Caco-2 (cell line): ENCODE measurements at regions not wholly inside any gene's neighbourhood (a gene's known extent, or its start where the extent isn't known, plus 50 kb on each side); places are given as distances from the start of the nearest gene placed in this dataset.

Experiments
- BruUV-seq: library from RNA; stranded (reverse); fragments of 400-500 nt; replicated peaks from 2 replicates; lab custom pipeline; 2021; lab: Mats Ljungman, UMichigan
- CTCF ChIA-PET: fragments of 300-600 bp; sonication (Branson Sonifier 250); formaldehyde crosslinking; loops from one replicate; lab custom pipeline; 2022; ENCODE audit warnings: antibody characterized with exemption; lab: Charles Lee
- POLR2A ChIA-PET: fragments of 300-600 bp; sonication (Branson Sonifier 250); formaldehyde crosslinking; loops from one replicate; lab custom pipeline; 2022; ENCODE audit warnings: antibody characterized with exemption; lab: Charles Lee
- DNase-seq, 2 experiments: peaks; one replicate each; pipeline versions ENCODE4 v3.0.0 to v3.0.0-alpha.2; 2020 to 2022
- H3K27me3 ChIP-seq: replicated peaks from 2 replicates; pipeline ENCODE4 v1.6.0; 2011; ENCODE audit warnings: low read length; ENCODE audit not compliant: control insufficient read depth, insufficient read depth
- H3K36me3 ChIP-seq: 2 replicates; pipeline ENCODE4 v1.5.1; 2011; ENCODE audit warnings: low read length; ENCODE audit not compliant: control insufficient read depth, insufficient read depth
- H3K4me1 ChIP-seq: fragments of 250-450 bp; sonication (Bioruptor Pico); 2 replicates; pipeline ENCODE4 v1.5.1; 2020; ENCODE audit warnings: mild to moderate bottlenecking
- H3K4me3 ChIP-seq: 2 replicates; pipeline ENCODE4 v1.5.1; 2011; ENCODE audit warnings: low read depth, mild to moderate bottlenecking, control low read depth, low read length
- H3K9me3 ChIP-seq: fragments of 250-450 bp; sonication (Bioruptor Pico); 2 replicates; pipeline ENCODE4 v1.5.1; 2020; ENCODE audit warnings: mild to moderate bottlenecking, moderate library complexity
- H3K27ac Mint-ChIP-seq: one replicate; pipeline ENCODE4 v1.8.0; 2022; ENCODE audit warnings: mixed read lengths; ENCODE audit not compliant: unreplicated experiment
- H3K27me3 Mint-ChIP-seq: one replicate; pipeline ENCODE4 v1.8.0; 2022; ENCODE audit warnings: mixed read lengths; ENCODE audit not compliant: insufficient read depth, unreplicated experiment
- H3K36me3 Mint-ChIP-seq: one replicate; pipeline ENCODE4 v1.8.0; 2022; ENCODE audit warnings: mild to moderate bottlenecking, mixed read lengths; ENCODE audit not compliant: insufficient read depth, unreplicated experiment
- H3K4me1 Mint-ChIP-seq: one replicate; pipeline ENCODE4 v1.8.0; 2022; ENCODE audit warnings: low read depth, mixed read lengths; ENCODE audit not compliant: unreplicated experiment
- H3K4me3 Mint-ChIP-seq: one replicate; pipeline ENCODE4 v1.8.0; 2022; ENCODE audit warnings: mild to moderate bottlenecking, moderate library complexity, mixed read lengths; ENCODE audit not compliant: unreplicated experiment
- H3K9me3 Mint-ChIP-seq: one replicate; pipeline ENCODE4 v1.8.0; 2022; ENCODE audit warnings: mixed read lengths; ENCODE audit not compliant: unreplicated experiment
- intact Hi-C: fragments of 100-400 bp; cut with micrococcal nuclease; formaldehyde crosslinking; loops from one replicate; pipeline ENCODE4 v1.10.0; 2022; ENCODE audit not compliant: unreplicated experiment
- TF ChIP-seq, protein P1 (sequence below), 2 experiments: fragments of 200-600 bp in 1 of 2; IDR thresholded peaks; 1 replicate in 1 of 2; 2 replicates in 1 of 2; pipeline versions ENCODE4 v1.5.1 to v1.8.0; 2011 to 2022; ENCODE audit warnings: antibody characterized with exemption in 1 of 2, control low read depth in 1 of 2, inconsistent platforms in 1 of 2, low read depth in 1 of 2, low read length in 1 of 2, mild to moderate bottlenecking in 1 of 2, moderate library complexity in 1 of 2; ENCODE audit not compliant: insufficient read depth in 1 of 2, severe bottlenecking in 1 of 2, unreplicated experiment in 1 of 2

DNA sequence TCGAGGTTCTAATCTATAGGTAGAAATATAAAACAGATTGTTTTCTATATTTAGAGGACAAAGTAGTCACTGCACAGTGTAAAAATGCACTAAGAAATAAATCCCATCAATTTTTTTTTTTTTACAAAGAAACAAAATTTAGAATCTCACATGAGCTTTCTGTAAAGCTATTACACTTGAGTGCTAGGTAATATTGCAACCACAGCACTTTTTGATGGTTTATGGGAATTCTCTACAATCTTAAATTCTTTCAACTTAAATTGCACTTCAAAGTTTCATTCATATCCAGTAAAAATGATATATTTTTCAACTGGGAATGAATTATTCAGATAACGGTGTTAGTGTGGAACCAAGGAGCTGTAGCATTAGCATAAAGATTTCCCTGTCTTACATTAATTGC lies 1035.4 kb downstream of the SQOR start:
- Mint-ChIP-seq H3K4me3 (no peak overlapping the region), H3K36me3 (no peaks in the 10 kb centered on the region), H3K27me3 (no peaks in the 10 kb centered on the region), H3K4me1 (no peaks in the 10 kb centered on the region), H3K9me3 (no peaks in the 10 kb centered on the region), H3K27ac (no peak overlapping the region)
- no peaks in the 10 kb centered on the region for H3K9me3 ChIP-seq
- H3K4me1 ChIP-seq, result no peaks in the 10 kb centered on the region
- H3K36me3 ChIP-seq, result no peaks in the 10 kb centered on the region
- CTCF ChIA-PET, result no interaction called here
- DNase-seq, result no peak
- H3K27me3 ChIP-seq, result no peaks in the 10 kb centered on the region
- POLR2A ChIA-PET, result no interaction called here
- no peak overlapping the region for H3K4me3 ChIP-seq
- intact Hi-C loops, result no loop called here
- TF ChIP-seq, protein P1, sequence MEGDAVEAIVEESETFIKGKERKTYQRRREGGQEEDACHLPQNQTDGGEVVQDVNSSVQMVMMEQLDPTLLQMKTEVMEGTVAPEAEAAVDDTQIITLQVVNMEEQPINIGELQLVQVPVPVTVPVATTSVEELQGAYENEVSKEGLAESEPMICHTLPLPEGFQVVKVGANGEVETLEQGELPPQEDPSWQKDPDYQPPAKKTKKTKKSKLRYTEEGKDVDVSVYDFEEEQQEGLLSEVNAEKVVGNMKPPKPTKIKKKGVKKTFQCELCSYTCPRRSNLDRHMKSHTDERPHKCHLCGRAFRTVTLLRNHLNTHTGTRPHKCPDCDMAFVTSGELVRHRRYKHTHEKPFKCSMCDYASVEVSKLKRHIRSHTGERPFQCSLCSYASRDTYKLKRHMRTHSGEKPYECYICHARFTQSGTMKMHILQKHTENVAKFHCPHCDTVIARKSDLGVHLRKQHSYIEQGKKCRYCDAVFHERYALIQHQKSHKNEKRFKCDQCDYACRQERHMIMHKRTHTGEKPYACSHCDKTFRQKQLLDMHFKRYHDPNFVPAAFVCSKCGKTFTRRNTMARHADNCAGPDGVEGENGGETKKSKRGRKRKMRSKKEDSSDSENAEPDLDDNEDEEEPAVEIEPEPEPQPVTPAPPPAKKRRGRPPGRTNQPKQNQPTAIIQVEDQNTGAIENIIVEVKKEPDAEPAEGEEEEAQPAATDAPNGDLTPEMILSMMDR (IDR thresholded peaks at IDR 0.05; ENCODE audit: insufficient read depth in 1 of 2, low read depth in 1 of 2, low read length in 1 of 2, severe bottlenecking in 1 of 2, unreplicated experiment in 1 of 2), result no peak
- no TSS peak for BruUV-seq

DNA sequence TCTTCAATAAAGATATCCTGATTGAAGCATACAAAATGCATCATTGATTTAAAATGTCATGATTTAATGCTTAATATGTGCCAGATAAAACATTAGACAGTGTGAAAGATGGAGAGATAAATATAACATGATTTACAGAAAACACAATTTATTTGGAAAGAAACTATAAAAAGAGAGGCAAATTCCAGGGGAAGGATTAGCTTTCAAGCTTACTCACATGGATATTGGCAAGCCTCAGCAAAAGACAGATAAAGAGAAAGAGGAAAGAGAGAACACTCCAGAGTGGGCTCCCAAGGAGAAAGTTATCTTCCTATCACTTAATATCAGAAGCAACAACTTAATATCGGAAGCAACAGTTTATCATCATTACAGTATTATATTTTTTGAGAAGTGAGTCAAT lies 1036.5 kb downstream of the SQOR start:
- no TSS peak for BruUV-seq
- Mint-ChIP-seq H3K27ac (no peak overlapping the region), H3K9me3 (no peaks in the 10 kb centered on the region), H3K36me3 (no peaks in the 10 kb centered on the region), H3K4me1 (no peaks in the 10 kb centered on the region), H3K27me3 (no peaks in the 10 kb centered on the region), H3K4me3 (no peak overlapping the region)
- TF ChIP-seq, protein P1 (IDR thresholded peaks at IDR 0.05; ENCODE audit: insufficient read depth in 1 of 2, low read depth in 1 of 2, low read length in 1 of 2, severe bottlenecking in 1 of 2, unreplicated experiment in 1 of 2), result no peak
- ChIA-PET CTCF (no interaction called here), POLR2A (no interaction called here)
- Histone ChIP-seq H3K4me3 (no peak overlapping the region), H3K9me3 (no peaks in the 10 kb centered on the region), H3K4me1 (no peaks in the 10 kb centered on the region), H3K27me3 (no peaks in the 10 kb centered on the region), H3K36me3 (no peaks in the 10 kb centered on the region)
- intact Hi-C loops, result no loop called here
- no peak for DNase-seq

DNA sequence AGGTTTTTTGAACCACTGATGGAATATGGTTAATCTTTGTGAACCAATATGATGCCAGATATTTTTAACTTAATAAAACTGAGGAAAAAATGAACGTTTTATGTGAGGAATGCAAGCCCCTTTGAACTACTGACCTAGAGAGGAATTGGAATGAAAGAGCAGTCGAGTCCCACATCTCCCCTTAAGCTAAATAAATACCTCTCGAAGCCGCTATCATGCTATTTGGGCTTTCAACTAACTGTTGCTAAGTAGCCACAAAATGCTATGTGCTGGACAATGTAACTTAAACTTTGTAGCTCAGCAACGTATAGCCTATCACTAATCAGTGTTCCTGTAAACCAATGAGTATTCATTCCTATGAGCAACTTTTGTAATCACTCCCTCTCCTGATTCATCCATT lies 1037.2 kb downstream of the SQOR start:
- H3K27me3 Mint-ChIP-seq, result no peaks in the 10 kb centered on the region
- no peaks in the 10 kb centered on the region for H3K36me3 Mint-ChIP-seq
- Histone ChIP-seq H3K36me3 (no peaks in the 10 kb centered on the region), H3K4me3 (no peak overlapping the region), H3K4me1 (no peaks in the 10 kb centered on the region), H3K27me3 (no peaks in the 10 kb centered on the region), H3K9me3 (no peaks in the 10 kb centered on the region)
- no peak overlapping the region for H3K27ac Mint-ChIP-seq
- no TSS peak for BruUV-seq
- intact Hi-C loops, result no loop called here
- DNase-seq, result no peak
- CTCF ChIA-PET, result no interaction called here
- H3K4me1 Mint-ChIP-seq, result no peaks in the 10 kb centered on the region
- TF ChIP-seq, protein P1 (IDR thresholded peaks at IDR 0.05; ENCODE audit: insufficient read depth in 1 of 2, low read depth in 1 of 2, low read length in 1 of 2, severe bottlenecking in 1 of 2, unreplicated experiment in 1 of 2), result no peak
- no peaks in the 10 kb centered on the region for H3K9me3 Mint-ChIP-seq
- H3K4me3 Mint-ChIP-seq, result no peak overlapping the region
- POLR2A ChIA-PET, result no interaction called here
